ENCODE measurements at regions not wholly inside any gene's neighbourhood (a gene's known extent, or its start where the extent isn't known, plus 50 kb on each side); places are given as distances from the start of the nearest gene placed in this dataset.
A peak's percentile ranks its signal among the peaks of the same experiment; 100 is the strongest.

GRCh38 chr9:88740844-88741243 is 205.9 kb downstream of the NXNL2 start:
- ChIA-PET CTCF (interaction anchor here (1.5 kb wide), 1 partner anchor 77 kb away, joined by 3 read pairs; no protein-coding TSS in a partner anchor), POLR2A (no interaction called here)
- Histone ChIP-seq H3K79me2 (ENCODE audit: control insufficient read depth, insufficient read depth, low read length) (no peaks in the 10 kb centered on the region), H3K9me1 (replicated peaks; ENCODE audit: control insufficient read depth, extremely low read depth, insufficient read depth, low read length) (no peaks in the 10 kb centered on the region), H3K27ac (ENCODE audit: insufficient read depth, low read depth, low read length) (no peak overlapping the region), H3K36me3 (ENCODE audit: control insufficient read depth in 2 of 2, extremely low read depth in 1 of 2, insufficient read depth in 2 of 2, low read length in 2 of 2) (no peaks in the 10 kb centered on the region), H2AFZ (ENCODE audit: low read depth, low read length) (no peak overlapping the region), H3K4me3 (replicated peaks in 1 of 3; ENCODE audit: insufficient read depth in 1 of 3, low read depth in 1 of 3, low read length in 3 of 3) (no peak overlapping the region), H3K27me3 (ENCODE audit: control insufficient read depth in 2 of 2, insufficient read depth in 2 of 2, low read length in 2 of 2) (no peaks in the 10 kb centered on the region), H3K4me1 (ENCODE audit: control insufficient read depth, extremely low read depth, insufficient read depth, low read length) (no peaks in the 10 kb centered on the region), H3K9me3 (replicated peaks; ENCODE audit: control insufficient read depth, insufficient read depth, low read length) (no peaks in the 10 kb centered on the region), H4K20me1 (replicated peaks; ENCODE audit: control insufficient read depth, extremely low read depth, insufficient read depth, low read length) (no peaks in the 10 kb centered on the region), H3K4me2 (ENCODE audit: insufficient read depth, low read length) (no peak overlapping the region), H3K9ac (replicated peaks; ENCODE audit: extremely low read depth, insufficient read depth, low read length) (no peak overlapping the region)
- intact Hi-C loops (cut with micrococcal nuclease) (loop anchor here (1.0 to 2.0 kb wide), 2 partner anchors 80 to 147 kb away; no protein-coding TSS in a partner anchor), dilution Hi-C loops (cut with MboI; ENCODE audit: extremely low pct_ligation_motif_present, low sequenced_read_pairs) (no loop called here)
- FAIRE-seq (peak; percentile 57), DNase-seq (ENCODE audit: low read depth, low spot score) (no peak)
- no TSS peak for BruUV-seq (replicated peaks)
- TF ChIP-seq MYC (IDR thresholded peaks at IDR 0.05; ENCODE audit: low read depth, low read length) (no peak), POLR2A (IDR thresholded peaks at IDR 0.05; ENCODE audit: low read depth, low read length) (no peak), CTCF (IDR thresholded peaks at IDR 0.05; ENCODE audit: extremely low read depth in 1 of 2, insufficient read depth in 1 of 2, low read depth in 1 of 2, low read length in 2 of 2) (no peak), EZH2 (IDR thresholded peaks at IDR 0.05; ENCODE audit: borderline replicate concordance, low read depth, low read length, severe bottlenecking) (no peak), MAX (IDR thresholded peaks at IDR 0.05; ENCODE audit: insufficient read depth, insufficient read length) (no peak), FOS (IDR thresholded peaks at IDR 0.05; ENCODE audit: borderline replicate concordance, insufficient read depth, low read length) (no peak), GATA2 (IDR thresholded peaks at IDR 0.05; ENCODE audit: insufficient read depth, insufficient read length, low read depth, low read length) (no peak), JUN (IDR thresholded peaks at IDR 0.05; ENCODE audit: borderline replicate concordance, insufficient read depth, insufficient read length, low read depth) (no peak), POLR2AphosphoS5 (IDR thresholded peaks at IDR 0.05; ENCODE audit: insufficient read depth, low read depth, low read length) (no peak)

All from endothelial cell of umbilical vein (primary cell).